ENCODE measurements at regions not wholly inside any gene's neighbourhood (a gene's known extent, or its start where the extent isn't known, plus 50 kb on each side); places are given as distances from the start of the nearest gene placed in this dataset.

DNA sequence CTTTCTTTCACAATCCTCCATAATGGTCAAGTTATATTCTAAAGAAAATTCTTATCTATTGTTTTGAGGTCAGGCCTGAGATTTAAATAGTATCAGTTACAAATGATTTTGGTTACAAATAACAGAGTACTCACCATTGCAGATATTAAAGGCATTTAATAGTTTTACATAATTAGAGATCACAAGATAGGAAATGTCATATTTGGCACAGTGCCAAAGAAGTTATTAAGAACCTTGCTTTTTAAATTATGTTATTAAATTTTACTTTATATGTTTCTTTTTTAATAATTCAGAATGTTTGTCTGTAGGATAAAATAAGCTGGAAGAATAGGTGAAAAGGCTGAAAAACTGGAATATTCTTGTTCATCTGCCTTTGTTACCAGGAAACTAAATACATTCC lies 1174.7 kb downstream of the PCDH18 start:
- no peak for DNase-seq

GRCh38 chr4:136355970-136356369 lies 1176.3 kb downstream of the PCDH18 start:
- DNase-seq, result no peak

GRCh38 chr4:136343340-136343739 lies 1189.0 kb downstream of the PCDH18 start:
- no peak for DNase-seq

DNA sequence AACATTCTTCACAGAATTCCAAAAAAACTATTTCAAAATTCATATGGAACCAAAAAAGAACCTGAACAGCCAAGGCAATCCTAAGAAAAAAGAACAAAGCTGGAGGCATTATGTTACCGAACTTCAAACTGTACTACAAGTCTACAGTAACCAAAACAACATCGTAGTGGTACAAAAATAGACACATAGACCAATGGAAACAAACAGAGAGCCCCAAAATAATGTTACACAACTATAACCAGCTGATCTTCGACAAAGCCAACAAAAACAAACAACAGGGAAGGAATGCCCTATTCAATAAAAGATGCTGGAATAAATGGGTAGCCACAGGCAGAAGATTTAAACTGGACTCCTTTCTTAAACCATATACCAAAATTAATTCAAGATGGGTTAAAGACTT lies 1189.6 kb downstream of the PCDH18 start:
- DNase-seq, result no peak

GRCh38 chr4:136337216-136337615 lies 1195.1 kb downstream of the PCDH18 start:
- no peak for DNase-seq

DNA sequence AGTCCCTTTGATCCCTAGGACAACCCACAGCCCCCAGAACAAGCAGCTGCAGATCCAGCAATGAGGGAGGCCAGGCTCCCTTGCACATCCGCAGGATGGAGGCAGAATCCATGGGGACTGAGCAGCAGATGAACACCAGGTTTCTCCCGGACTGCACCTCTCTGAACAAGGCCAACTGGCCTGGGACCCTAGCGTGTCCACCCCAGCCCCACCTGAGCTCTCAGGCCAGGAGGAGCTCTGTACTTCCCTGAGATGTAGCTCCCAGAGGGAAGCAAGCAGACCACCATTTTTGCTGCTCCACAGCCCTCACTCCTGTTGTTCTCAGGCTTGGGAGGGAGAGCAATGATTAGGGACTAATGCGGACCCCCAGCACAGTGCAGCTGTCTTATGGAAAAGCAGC lies 1195.8 kb downstream of the PCDH18 start:
- DNase-seq, result no peak

GRCh38 chr4:136329042-136329662 lies 1203.1 kb downstream of the PCDH18 start:
- no peak for DNase-seq

- DNase-seq, result no peak
Observed at GRCh38 chr4:136328131-136328530, 1204.2 kb downstream of the PCDH18 start.

DNA sequence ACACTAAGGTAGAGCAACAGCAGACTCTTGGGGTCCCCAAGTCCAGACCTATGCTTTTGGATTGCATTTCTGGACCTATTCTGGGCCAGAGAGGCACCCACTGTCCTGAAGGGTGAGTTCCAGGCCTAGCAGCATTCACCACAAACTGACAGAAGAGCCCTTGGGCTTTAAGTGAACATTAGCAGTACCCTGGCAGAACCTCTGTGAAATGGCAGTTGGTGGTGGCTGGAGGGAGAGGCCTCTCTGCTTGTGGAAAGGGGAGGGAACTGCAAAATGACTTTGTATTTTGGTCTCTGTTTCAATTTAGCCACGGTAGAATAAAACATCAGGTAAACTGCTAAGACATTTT lies 1211.9 kb downstream of the PCDH18 start:
- no peak for DNase-seq

- no peak for DNase-seq
Observed at GRCh38 chr4:136319789-136320464, 1212.4 kb downstream of the PCDH18 start.

- no peak for DNase-seq
Observed at GRCh38 chr4:136316961-136317360, 1215.3 kb downstream of the PCDH18 start.

GRCh38 chr4:136314686-136315085 lies 1217.6 kb downstream of the PCDH18 start:
- DNase-seq, result no peak

DNA sequence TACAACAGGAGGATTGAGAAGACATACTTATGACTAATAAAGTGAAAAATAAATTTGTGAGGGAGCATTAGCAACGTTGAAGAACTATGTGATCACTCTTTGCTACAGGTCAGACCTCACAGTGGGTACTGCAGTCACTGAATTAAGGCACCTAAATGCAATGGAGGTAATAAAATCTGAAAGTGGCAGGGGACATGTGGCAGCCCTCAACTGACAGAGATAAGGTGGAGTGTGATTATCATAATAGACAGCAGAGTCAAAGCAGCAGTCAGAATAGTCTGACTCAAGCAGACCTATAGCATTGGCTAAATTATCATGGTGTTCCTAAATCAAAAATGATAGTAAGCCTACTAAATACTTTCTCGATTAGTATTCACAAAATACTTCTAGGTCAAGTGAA lies 1220.5 kb downstream of the PCDH18 start:
- no peak for DNase-seq

DNA sequence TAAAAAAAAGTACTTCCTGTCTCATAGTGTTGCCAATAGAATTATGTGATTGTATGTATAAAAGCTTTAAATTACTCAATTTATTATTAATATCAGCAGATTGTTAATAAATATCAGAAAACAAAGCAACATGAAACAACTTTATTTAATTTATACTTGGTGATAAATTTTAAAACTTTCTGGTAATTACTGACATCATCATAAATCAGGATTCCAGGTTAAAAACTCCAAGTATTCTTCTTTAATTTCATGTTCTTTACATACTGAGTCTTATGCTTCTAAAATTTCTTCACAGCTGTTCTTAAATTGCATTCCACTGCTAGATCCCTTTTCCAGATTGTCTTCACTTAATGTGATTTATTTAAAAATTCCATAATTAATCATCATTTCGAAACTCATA lies 1224.5 kb downstream of the PCDH18 start:
- no peak for DNase-seq

- no peak for DNase-seq
Observed at GRCh38 chr4:136306361-136306760, 1225.9 kb downstream of the PCDH18 start.

GRCh38 chr4:136302566-136302965 lies 1229.7 kb downstream of the PCDH18 start:
- no peak for DNase-seq

- no peak for DNase-seq
Observed at GRCh38 chr4:136301749-136302495, 1230.4 kb downstream of the PCDH18 start.

DNA sequence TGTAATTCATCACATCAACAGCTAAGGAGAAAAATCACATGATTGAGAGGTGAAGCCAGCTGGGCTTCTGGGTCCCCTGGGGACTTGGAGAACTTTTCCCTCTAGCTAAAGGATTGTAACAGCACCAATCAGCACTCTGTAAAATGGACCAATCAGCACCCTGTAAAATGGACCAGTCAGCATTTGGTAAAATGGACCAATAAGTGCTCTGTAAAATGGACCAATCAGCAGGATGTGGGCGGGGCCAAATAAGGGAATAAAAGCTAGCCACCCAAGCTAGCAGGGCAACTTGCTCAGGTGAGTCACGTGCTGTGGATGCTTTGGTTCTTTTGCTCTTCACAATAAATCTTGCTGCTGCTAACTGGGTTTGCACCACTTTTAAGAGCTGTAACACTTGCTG lies 1248.3 kb downstream of the PCDH18 start:
- no peak for DNase-seq

DNA sequence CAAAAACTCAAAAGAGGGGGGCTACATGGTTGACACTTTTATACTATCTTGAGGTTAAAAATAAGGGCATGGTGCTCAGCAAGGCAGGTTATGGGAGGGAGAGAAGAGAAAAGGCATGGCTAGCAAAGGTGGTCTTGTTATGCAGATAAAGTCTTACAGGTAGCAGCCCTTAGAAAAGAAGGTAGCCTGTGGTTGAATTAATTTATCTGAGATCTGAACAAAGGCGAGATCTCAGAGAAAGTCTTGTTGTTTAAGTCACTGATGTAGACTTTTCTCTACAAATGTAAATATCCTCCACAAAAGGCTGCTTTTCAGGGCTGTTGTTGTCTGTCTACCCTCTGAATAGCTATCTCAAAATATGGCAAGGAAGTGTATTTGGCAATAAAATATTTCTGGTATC lies 1250.4 kb downstream of the PCDH18 start:
- DNase-seq, result no peak

DNA sequence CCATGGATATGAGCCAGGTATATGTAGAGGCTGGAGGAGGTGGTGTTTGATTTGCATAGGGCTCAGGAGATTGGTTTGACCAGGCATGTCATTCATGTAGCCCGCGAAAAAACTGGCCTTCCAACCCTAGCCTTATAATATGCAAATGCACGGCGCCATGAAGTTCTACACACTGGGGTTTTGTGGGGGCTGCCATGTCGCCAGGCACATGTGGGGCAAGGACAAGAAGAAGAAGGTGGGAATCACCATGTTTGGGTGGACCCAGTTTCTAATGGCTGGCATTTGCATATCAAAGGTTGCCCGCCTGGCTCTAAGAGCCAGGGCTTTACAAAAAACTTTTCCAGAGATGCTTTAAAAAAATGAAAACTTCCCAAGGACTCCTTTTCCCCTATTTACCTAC lies 1251.0 kb downstream of the PCDH18 start:
- DNase-seq, result no peak

GRCh38 chr4:136277741-136278140 lies 1254.6 kb downstream of the PCDH18 start:
- no peak for DNase-seq

DNA sequence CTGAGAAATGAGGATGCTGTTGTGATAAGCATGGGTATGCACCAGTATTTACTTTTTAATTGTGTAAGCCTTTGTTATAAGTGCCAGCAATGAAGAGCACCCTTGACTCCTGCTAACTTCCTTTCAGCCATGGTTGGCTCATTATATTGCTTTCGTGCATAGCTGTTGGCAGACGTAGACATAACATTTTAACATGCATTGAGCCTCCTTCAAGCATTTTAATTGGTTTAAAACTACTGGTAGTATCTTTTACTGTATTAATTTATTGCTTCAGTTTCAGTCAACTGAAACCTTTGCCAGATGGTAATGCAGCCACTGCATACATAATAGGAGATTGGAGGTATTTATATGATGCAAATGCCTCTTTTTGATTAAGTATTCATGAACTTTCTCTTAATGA lies 1285.4 kb downstream of the PCDH18 start:
- DNase-seq, result peak; percentile 3 to 7

GRCh38 chr4:136241221-136241986 lies 1290.9 kb downstream of the PCDH18 start:
- DNase-seq, result no peak

DNA sequence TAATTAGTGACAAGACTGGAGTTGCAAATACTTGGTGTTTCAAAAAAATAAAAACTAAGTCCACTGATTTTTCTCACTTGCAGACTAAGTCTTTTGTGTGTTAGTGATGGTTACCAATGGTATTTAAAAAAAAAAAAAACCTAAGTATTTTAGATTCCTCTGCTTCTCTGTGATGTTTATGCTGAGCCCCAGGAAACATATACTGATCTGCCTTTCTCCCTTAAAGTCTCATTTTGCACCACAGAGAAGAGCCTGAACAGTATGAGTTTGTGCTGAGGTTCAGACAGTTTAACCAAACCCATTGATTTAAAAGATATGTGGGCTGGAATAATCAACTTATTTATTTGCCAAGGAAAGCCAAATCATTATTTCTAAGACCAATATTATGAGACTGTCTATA lies 1305.0 kb downstream of the PCDH18 start:
- no peak for DNase-seq

Measured in SHP77 (cell line).